NOMO-1 treated with dmso at 0.1 percent for 144 hours (cell line): ENCODE measurements at regions not wholly inside any gene's neighbourhood (a gene's known extent, or its start where the extent isn't known, plus 50 kb on each side); places are given as distances from the start of the nearest gene placed in this dataset.

Source experiments
- DNase-seq: peaks from one replicate; lab custom pipeline; 2025; ENCODE audit not compliant: unreplicated experiment; lab: John Stamatoyannopoulos, UW

DNA sequence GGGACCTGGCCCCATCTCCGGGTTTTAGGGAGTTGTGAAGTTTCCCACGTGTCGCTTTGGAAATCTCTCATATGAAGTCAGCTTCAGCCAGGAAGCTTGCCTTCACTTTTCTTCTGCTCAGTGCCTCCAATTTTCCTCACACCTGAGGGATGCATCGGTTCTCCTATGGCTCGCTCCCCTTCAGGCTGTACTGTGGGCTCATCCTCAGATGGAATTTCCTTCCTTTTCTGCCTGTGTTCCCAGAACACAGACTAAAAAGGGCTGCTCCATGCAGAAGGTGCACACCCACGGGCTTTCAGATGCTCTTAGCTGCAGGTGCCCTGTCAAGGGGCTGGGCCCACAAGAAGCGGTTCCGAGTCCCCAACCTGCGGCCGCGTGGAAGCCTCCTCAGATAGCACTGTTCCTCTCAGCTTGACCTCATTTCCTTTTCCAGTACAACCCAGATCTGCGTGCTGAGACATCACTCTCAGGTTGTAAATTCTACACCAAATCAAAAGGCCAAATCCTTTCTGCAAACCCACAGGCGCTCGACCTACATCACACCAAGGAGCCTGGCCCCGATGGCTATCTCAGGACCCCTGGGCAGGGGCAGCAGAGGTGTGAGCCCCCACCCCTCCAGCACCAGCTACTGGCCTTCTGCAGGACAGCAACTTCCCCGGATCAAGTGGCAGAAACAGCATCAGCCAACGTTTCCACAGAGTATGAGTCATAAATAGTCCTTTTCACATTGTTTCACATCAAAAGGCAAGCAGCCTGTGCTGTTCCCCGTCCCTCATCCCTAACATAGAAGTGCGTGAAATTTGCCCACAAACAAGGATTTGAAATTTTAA lies 275.9 kb downstream of the ZNF536 start:
- DNase-seq: no peak

DNA sequence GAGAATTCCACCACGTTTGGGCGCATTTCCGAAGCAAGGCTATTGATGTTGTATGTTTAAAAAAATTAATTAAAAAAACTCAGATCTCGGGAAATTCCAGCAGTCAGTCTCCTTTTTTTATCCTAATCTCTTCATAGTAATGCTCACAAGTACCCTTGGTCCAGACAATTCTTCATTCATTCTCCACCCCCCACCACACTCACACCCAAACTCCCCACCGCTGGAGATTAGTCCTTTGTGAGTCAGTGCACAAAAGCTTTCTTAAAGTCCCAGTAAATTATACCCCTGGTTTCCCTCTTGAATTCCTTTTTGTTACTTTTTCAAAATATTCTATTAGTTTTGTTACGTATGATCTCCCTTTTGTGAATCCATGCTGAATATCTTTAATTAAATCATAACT lies 274.6 kb downstream of the ZNF536 start:
- DNase-seq: no peak

DNA sequence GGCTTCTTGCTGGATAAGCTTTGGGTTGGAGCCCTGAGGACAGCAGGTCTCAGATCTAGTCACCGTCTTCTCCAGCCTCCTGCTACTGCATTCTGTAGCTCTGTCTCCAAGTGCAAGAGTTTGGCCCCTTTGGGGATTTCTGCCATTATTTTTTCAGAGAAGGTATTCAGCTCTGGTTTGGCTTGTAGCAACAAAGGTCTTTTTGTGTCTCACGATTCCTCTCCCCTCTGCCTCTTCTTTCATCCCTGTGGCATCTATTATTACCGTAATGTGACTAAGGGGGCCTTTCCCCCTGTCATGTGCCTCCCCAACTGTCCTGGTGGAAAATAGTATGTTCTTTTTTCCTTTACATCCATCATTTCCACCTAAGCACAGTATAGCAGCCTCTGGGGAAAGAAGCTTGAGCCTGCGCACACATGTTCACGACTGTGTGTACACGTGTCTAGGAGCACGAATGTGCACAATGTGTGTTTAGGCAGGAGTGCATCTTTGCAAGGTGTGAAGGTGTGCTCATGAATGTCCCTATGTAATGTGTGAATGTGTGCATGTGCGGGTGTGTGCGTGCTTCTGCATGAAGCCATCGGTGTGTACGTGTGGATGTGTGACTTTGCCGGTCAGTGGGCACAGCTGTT lies 273.9 kb downstream of the ZNF536 start:
- no peak for DNase-seq

DNA sequence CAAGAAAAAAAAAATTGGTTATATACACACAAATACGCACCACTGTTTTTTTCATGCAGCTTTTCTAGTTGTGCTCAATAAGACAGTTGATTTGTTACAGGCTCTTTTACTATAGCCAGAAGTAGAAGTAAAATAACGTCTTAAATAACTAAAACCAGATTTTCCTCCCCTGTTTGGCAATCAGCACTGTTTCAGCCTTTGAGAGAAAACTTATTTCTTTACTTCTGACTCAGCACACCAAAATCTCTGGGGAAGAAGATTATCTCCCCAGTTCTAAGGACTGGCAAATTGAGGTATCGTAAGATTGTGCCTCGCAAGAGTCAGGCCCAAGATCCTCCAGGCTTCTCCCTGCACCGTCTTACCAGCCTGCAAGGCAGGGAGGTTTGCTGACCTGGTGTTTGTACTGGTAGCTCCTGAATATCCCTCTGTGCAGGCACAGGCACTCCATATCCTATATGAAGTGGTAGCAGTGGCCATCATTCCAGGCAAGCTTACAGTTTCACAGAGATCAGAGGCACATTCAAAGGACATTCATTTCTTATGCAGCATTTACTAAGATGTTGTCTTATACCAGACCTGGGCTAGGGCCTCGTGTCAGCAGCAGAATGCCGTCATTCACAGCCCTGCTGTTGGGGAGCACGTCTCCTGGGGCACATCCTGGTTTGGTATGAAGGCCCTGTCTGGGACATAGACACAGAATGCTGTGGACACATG lies 268.2 kb downstream of the ZNF536 start:
- DNase-seq: no peak

DNA sequence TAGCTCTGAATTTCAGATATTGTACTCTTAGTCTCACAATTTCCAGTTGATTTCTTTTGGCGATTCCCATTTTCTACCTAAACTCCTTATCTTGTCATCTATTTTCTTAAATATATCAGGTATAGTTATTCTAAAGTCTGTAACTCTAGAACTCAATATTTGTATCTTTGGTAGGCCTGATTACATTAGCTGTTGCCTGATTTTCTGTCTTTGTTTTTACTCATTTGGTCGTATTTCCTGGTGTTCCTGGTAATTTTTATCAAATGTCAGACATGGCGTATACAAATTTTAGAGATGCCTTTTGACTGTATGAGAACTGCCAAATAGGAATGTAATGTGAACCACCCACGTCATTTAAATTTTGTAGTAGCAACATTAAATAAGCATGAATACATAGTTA lies 266.7 kb downstream of the ZNF536 start:
- DNase-seq: no peak

DNA sequence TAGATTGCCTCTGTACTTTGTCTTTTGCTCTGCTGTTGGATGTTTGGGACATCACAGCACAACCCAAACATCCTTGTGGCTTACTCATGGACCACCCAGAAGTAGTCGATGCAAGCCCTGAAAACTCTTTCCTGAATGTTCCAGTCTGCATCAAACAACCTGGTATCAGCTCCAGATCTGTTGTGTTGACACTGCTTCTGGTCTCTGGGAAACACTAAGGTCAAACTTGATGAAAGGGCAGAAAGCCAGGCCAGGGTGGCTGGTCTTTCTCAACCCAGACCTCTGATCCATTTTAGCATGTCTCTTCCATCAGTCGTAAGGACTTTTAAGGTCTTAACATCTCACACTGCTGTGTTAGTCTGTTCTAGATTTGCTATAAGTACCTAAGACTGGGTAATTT lies 265.7 kb downstream of the ZNF536 start:
- DNase-seq: no peak

DNA sequence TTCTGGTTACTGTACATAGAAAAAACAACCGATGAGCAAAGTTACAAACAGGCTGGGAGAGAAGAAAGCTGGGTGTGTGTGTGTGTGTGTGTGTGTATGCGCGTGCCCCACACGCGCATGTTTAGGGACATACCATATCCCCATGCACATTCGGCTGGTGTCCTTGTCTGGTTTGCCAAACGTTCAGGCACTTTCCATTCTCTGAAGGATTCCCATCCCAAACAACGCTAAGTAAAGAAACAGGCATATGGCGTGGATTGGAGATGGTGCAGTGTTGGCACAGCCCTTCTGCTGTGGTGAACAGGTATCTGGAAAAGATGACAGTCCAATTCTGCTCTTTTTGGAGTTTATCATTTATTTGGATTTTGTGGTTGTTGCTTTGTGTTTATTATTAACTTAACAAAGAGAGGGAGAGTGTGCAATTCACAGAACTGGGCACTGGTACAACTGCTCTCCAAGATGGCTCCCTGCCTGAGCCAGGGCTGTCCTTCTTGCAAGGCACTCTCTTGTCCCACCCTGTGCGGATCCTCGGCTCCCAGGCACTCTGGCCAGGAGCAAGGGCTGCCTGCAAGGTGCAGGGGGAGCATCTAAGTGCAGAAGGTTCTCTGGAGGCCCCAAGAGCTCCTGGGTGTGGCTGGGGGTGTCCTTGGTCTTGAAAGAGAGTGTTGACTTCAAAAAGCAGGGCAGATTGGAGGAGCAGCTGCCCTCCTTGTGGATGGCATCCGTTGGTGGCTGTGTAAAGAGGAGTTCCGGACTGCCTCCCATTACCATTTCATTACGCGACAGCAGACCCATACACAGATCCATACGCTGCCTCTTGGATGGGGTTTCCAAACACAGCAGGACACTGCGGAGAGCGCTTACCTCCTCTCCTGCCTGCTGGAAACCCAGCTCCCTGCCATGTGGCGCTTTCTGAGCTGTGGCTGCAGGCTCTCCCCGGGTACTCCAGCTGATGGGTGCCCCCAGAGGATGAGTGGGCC lies 263.1 kb downstream of the ZNF536 start:
- no peak for DNase-seq

DNA sequence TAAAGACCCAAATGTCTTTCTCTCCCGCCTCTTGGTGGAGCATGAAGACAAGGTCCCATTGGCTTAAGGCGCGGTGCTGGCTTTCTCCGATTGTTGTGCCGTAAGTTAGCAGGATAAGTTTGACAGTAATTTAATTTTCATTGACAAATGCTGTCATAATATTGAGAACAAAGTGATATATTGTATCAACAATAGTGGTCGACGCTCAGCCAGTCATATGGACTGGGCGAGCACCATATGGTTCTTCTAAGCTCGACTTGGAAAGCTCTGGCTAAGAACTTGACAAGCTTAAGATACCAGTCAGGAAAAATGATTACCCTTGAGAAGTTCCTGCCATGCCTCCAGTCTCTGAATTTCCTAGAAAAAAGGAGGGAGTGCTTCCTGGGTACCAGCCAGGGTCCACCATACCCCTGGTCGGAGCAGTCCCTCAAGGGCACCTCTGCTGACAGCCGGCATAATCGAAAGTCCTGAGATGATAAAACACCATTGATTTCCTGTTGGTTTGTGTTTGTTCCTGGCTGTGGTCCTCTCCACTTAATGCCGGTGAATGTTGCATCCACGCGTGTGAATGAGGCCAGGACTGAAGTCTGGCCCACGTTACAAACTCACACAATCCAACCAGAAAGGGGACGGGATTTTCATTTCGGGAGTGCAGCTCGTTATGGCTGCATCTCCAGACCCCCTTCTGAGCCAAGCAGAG lies 262.1 kb downstream of the ZNF536 start:
- no peak for DNase-seq

DNA sequence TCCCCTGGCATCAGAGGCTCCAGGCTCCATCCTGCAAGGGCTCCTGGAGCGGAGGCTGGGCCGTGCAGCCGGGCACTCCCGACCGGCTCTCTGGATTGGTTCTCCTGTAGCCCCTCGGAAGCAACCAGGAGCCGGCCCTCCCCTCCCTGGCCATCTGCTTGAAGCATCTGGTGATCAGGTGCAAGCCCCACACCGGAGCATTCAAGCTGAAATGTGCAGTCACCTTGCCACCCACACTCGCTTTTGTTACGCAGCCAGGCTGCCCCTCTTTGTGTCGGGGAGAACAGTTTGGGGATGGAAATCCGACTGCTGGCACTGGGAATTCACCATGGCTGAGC lies 258.8 kb downstream of the ZNF536 start:
- no peak for DNase-seq

DNA sequence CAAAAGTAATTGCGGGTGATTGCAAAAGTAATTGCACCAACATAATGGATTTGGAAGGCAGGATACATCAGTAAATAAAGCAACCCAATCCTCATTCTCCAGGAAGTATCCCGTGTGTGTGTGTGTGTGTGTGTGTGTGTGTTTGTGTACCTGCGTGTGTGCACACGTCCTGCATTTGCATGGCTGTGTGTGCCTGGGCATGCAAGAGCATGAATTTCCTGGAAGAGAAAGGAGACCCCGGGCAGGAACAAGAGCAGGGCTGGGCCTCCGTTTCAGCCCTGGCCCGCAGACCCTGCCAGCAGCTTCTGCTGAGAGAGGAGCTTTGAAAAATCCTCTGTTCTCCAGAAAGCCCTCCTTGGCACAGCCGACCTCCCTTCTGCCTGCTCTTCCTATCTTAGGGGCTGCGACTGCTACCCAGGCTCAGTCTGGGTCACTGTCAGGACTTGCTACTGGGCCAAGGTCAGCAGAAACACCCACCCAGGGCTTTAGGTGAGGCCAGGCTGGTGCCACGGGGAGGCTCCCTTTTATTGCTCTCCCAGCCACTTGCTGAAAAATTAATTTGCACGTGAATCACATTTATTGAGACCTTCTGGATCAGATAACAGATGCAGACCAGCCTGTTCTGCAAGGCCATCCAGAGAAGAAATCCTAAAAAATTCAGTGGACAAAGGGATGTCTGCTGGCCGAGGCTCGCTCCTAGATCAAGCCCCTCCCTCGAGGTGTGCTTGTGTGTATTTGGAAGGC lies 258.3 kb downstream of the ZNF536 start:
- DNase-seq: no peak

DNA sequence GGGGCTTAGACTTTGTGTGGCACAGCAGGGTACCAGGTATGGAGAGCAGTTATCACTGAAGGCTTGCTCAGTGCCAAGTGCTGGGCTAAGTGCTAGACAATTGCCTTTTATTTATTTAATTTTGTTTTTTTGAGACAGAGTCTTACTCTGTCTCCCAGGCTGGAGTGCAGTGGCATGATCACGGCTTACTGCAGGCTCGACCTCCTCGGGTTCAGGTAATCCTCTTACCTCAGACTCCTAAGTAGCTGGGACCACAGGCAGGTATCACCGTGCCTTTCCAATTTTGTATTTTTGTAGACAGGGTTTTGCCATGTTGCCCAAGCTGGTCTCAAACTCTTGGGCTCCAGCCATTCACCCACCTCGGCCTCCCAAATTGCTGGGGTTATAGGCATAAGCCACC lies 256.9 kb downstream of the ZNF536 start:
- no peak for DNase-seq

DNA sequence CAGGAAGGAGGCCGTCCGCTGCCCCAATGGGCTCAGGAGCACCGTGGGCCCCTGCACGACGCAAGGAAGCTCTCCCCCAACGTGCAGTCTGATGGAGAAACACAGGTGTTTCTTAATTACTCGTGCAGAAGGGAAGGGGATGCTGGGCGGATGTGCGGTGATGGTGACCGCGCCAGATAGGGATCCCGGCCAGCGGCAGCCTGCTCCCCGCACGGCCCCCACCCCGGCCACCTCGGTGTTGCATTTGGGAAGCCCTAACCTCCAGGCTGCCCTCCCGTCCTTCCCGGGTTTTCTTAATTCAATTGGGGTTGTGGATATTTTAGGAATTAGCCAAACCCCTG lies 254.4 kb downstream of the ZNF536 start:
- DNase-seq: no peak

DNA sequence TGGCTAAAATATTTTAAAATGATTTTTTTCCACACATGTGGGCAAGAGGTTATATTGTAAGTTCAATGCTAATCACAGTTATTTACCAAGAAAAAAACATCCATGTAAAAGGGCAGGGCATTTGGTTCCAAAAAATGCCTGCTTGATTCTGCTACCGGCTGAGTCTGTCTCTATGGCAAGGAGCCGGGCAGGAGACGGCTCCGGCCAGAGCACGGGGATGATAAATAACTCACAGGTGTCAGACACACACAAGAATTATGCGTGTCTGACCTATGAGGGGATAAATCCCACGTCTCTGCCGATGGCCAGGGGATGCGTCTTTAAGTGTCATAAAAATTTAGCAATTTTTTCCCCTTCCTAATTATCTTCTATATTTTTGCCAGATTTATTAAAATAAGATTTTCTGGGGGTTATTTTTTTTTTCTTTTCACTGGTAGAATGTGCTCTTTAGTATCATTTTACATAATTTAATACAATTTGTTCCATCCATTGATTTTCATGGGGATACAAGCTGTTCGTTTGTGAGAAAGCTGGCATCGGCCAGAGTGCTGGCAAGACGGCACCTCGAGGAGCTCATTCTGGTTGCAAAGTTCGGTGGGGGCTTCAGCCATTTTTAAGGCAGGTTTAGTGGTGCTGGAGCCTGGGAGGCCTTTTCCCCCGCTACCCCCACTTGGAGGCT lies 253.9 kb downstream of the ZNF536 start:
- DNase-seq: no peak

DNA sequence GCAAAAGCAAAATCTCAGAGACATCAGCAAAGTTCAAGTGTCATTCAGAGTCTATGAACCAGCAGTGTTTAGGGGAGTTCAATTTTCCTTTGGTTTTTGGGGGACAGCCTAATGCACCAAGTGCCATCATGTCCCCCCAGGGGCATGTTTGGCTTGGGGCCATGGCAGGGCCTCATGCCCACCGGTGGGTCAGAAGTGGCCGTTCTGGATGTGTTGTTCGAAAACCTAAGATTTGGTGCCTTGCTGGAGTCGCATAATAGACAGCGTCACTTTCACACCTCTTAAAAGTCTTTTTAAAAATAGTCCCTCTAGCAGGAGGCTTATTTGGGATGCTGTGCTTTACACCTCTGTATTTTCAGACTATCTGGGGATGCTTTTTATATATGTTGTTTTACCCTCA lies 250.1 kb downstream of the ZNF536 start:
- no peak for DNase-seq

DNA sequence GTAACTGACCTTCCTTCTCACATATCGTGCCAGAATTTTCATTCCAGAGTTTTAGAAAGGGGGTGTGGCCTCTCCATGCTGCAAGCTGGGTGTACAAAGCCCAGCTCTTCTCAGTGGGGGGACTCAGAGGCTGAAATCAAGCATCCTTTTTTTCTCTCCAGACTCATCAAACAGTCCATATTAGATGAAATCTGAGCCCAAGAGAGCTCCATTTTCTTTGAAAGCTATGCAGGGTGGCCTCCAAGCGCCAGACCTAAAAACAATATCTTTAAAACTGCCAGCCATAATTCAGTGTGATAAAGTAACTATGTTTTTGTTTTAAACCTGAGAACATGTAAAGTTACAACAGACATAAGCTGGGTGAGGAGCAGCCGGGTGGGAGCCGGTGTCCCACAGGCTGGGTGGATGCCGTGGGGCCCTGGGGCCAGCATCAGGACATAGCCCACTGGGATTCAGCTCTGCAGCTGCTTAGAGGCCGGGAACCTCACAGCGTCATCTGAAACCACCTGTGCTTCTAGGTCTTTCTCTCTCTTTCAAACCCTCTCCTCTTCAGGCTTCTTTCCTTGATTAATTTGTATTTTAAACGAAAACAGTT lies 249.2 kb downstream of the ZNF536 start:
- DNase-seq: no peak

DNA sequence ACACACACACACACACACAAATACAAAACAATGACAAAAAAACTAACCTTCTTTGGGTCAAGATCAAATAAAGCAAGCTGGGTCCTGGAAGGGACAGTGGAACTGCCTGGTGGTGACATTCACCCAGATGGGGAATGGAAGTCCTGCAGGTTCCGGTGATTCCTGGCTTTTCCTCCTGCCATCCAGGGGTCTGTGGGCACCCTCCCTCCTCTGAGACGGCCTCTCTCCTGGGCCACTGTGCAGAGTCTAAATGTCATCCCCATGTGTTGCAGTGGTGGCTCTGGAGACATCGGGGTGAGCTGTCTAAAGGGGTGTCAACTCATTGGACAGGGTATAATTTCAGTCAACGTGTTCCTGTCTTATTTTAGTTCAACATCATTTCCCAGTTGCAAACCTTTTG lies 248.2 kb downstream of the ZNF536 start:
- DNase-seq: no peak

DNA sequence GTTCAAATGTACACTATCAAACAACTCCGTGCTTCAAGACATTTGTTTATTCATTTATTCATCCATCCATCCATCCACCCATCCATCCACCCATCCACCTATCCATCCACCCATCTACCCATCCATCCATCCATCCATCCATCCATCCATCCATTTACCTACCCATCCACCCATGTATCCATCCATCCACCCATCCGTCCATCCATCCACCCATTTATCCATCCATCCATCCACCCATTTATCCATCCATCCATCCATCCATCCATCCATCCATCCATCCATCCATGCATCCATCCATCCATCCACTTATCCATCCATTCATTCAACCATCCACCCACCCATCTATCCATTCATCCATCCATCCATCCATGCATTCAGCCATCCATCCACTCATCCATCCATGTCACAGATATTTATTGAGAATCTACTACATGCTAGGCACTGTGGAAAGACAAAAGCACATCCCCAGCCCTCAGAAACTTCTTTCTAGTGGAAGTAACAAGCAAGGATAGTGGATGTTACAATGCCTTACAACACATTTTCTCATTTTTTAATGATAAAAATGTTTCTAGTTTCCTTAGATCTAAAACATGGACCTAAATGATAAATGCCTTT lies 237.6 kb downstream of the ZNF536 start:
- DNase-seq: no peak

DNA sequence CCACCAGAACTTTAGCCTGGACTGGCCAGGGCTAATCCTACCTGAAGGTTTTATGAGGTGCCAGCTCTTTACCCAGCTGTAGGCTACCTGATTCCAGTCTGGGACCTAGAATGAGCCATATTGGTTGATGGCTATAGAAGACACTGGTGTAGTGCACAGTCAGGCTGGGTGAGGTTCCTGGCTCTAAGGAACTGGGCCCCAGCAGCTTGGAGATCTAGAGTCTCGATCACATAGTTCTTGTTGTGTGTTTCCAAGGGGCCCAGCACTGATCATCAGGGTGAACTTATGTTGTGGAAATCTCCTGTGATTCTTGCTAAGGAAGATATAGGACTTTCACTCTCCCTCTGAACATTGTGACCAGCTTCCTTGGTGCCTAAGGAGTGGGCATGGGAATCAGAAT lies 236.3 kb downstream of the ZNF536 start:
- no peak for DNase-seq
